SU-DHL-6 (cell line): ENCODE measurements at regions not wholly inside any gene's neighbourhood (a gene's known extent, or its start where the extent isn't known, plus 50 kb on each side); places are given as distances from the start of the nearest gene placed in this dataset.

Experiments used
- EZH2phosphoT487 ChIP-seq: fragments of 200-600 bp; sonication (generic), shearing (Covaris generic); conservative IDR thresholded peaks from 2 replicates; pipeline ENCODE4 v1.6.1; 2018; ENCODE audit warnings: mild to moderate bottlenecking, antibody characterized with exemption, low read length, moderate library complexity, mixed read lengths
- TF ChIP-seq, protein P1 (sequence below): fragments of 200-600 bp; sonication (generic); IDR thresholded peaks from one replicate; pipeline ENCODE4 v1.5.1; 2017; ENCODE audit warnings: antibody characterized with exemption, mild to moderate bottlenecking, low read length, moderate library complexity; ENCODE audit not compliant: insufficient read depth, poor library complexity, severe bottlenecking

DNA sequence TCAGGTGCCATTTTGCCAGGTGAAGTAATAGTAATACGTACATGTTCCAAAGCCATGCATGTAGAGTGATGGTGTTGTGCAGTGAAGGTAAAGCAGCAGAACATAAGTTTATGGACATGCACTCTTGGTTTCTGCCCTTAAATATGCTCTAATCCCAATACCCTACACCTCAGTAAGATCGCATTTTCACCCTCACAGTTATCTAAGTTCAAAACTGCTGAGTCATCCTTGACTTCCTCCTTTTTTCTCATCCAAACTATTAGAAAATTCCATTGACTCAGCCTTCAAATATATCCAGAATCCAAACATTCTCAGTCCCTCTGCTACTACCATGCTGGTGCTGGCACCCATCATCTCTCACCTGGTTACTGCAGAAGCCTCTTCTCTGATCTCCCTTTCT is 652.9 kb upstream of the IGFBP7 start:
- TF ChIP-seq, protein P1, sequence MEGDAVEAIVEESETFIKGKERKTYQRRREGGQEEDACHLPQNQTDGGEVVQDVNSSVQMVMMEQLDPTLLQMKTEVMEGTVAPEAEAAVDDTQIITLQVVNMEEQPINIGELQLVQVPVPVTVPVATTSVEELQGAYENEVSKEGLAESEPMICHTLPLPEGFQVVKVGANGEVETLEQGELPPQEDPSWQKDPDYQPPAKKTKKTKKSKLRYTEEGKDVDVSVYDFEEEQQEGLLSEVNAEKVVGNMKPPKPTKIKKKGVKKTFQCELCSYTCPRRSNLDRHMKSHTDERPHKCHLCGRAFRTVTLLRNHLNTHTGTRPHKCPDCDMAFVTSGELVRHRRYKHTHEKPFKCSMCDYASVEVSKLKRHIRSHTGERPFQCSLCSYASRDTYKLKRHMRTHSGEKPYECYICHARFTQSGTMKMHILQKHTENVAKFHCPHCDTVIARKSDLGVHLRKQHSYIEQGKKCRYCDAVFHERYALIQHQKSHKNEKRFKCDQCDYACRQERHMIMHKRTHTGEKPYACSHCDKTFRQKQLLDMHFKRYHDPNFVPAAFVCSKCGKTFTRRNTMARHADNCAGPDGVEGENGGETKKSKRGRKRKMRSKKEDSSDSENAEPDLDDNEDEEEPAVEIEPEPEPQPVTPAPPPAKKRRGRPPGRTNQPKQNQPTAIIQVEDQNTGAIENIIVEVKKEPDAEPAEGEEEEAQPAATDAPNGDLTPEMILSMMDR, result no peak
- TF ChIP-seq EZH2phosphoT487, result no peak
